ENCODE measurements at regions not wholly inside any gene's neighbourhood (a gene's known extent, or its start where the extent isn't known, plus 50 kb on each side); places are given as distances from the start of the nearest gene placed in this dataset.

- H3K9me3 ChIP-seq (ENCODE audit: control insufficient read depth in 2 of 3, insufficient read depth in 1 of 3, low read length in 3 of 3) = no peaks in the 10 kb centered on the region
- H3K36me3 ChIP-seq (ENCODE audit: control insufficient read depth in 2 of 3, insufficient read depth in 3 of 3, low read length in 3 of 3) = no peaks in the 10 kb centered on the region
- H3K27ac ChIP-seq (ENCODE audit: low read depth in 2 of 2, low read length in 2 of 2) = no peak overlapping the region
- H3K27me3 ChIP-seq (ENCODE audit: control insufficient read depth, insufficient read depth, low read length) = no peaks in the 10 kb centered on the region
- DNase-seq = peak in 1 of 5 donors; percentile 51
- no peak overlapping the region for H3K4me3 ChIP-seq (ENCODE audit: low read length in 3 of 3)
- H3K9ac ChIP-seq (ENCODE audit: low read length in 3 of 3) = no peak overlapping the region
- TF ChIP-seq, protein P1, sequence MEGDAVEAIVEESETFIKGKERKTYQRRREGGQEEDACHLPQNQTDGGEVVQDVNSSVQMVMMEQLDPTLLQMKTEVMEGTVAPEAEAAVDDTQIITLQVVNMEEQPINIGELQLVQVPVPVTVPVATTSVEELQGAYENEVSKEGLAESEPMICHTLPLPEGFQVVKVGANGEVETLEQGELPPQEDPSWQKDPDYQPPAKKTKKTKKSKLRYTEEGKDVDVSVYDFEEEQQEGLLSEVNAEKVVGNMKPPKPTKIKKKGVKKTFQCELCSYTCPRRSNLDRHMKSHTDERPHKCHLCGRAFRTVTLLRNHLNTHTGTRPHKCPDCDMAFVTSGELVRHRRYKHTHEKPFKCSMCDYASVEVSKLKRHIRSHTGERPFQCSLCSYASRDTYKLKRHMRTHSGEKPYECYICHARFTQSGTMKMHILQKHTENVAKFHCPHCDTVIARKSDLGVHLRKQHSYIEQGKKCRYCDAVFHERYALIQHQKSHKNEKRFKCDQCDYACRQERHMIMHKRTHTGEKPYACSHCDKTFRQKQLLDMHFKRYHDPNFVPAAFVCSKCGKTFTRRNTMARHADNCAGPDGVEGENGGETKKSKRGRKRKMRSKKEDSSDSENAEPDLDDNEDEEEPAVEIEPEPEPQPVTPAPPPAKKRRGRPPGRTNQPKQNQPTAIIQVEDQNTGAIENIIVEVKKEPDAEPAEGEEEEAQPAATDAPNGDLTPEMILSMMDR (IDR thresholded peaks at IDR 0.05; ENCODE audit: borderline replicate concordance, extremely low read depth, insufficient read depth) = no peak
- intact Hi-C loops (cut with DNase I) = no loop called here
- FAIRE-seq = no peak
- no peaks in the 10 kb centered on the region for H3K4me1 ChIP-seq (ENCODE audit: control insufficient read depth in 2 of 3, insufficient read depth in 2 of 3, low read depth in 1 of 3, low read length in 3 of 3)
These were observed 122.3 kb downstream of the SPATA19 start for GRCh38 chr11:133723056-133723455.

GRCh38 chr11:133720951-133721350 is 124.4 kb downstream of the SPATA19 start:
- H3K4me3 ChIP-seq (ENCODE audit: low read length in 3 of 3) = no peak overlapping the region
- no peak for FAIRE-seq

GRCh38 chr11:133719532-133720235 is 125.6 kb downstream of the SPATA19 start:
- TF ChIP-seq, protein P1 (IDR thresholded peaks at IDR 0.05; ENCODE audit: borderline replicate concordance, extremely low read depth, insufficient read depth) = no peak
- H3K9ac ChIP-seq (ENCODE audit: low read length in 3 of 3) = no peak overlapping the region
- intact Hi-C loops (cut with DNase I) = no loop called here
- no peak overlapping the region for H3K4me3 ChIP-seq (ENCODE audit: low read length in 3 of 3)
- no peaks in the 10 kb centered on the region for H3K9me3 ChIP-seq (ENCODE audit: control insufficient read depth in 2 of 3, insufficient read depth in 1 of 3, low read length in 3 of 3)
- FAIRE-seq (no peak), DNase-seq (no peak)
- H3K36me3 ChIP-seq (ENCODE audit: control insufficient read depth in 2 of 3, insufficient read depth in 3 of 3, low read length in 3 of 3) = no peaks in the 10 kb centered on the region
- H3K4me1 ChIP-seq (ENCODE audit: control insufficient read depth in 2 of 3, insufficient read depth in 2 of 3, low read depth in 1 of 3, low read length in 3 of 3) = no peaks in the 10 kb centered on the region
- H3K27me3 ChIP-seq (ENCODE audit: control insufficient read depth, insufficient read depth, low read length) = no peaks in the 10 kb centered on the region
- H3K27ac ChIP-seq (ENCODE audit: low read depth in 2 of 2, low read length in 2 of 2) = no peak overlapping the region

More at GRCh38 chr11:133720951-133721350, 124.4 kb downstream of the SPATA19 start:
- H3K27ac ChIP-seq (ENCODE audit: low read depth in 2 of 2, low read length in 2 of 2) = no peak overlapping the region
- H3K27me3 ChIP-seq (ENCODE audit: control insufficient read depth, insufficient read depth, low read length) = no peaks in the 10 kb centered on the region
- TF ChIP-seq, protein P1 (IDR thresholded peaks at IDR 0.05; ENCODE audit: borderline replicate concordance, extremely low read depth, insufficient read depth) = no peak
- no peak overlapping the region for H3K9ac ChIP-seq (ENCODE audit: low read length in 3 of 3)
- H3K9me3 ChIP-seq (ENCODE audit: control insufficient read depth in 2 of 3, insufficient read depth in 1 of 3, low read length in 3 of 3) = no peaks in the 10 kb centered on the region
- H3K36me3 ChIP-seq (ENCODE audit: control insufficient read depth in 2 of 3, insufficient read depth in 3 of 3, low read length in 3 of 3) = no peaks in the 10 kb centered on the region
- intact Hi-C loops (cut with DNase I) = no loop called here
- no peak for DNase-seq
- no peaks in the 10 kb centered on the region for H3K4me1 ChIP-seq (ENCODE audit: control insufficient read depth in 2 of 3, insufficient read depth in 2 of 3, low read depth in 1 of 3, low read length in 3 of 3)

- Histone ChIP-seq H3K27ac (ENCODE audit: low read depth in 2 of 2, low read length in 2 of 2) (no peak overlapping the region), H3K36me3 (ENCODE audit: control insufficient read depth in 2 of 3, insufficient read depth in 3 of 3, low read length in 3 of 3) (no peaks in the 10 kb centered on the region), H3K4me3 (ENCODE audit: low read length in 3 of 3) (no peak overlapping the region), H3K27me3 (ENCODE audit: control insufficient read depth, insufficient read depth, low read length) (no peaks in the 10 kb centered on the region), H3K9ac (ENCODE audit: low read length in 3 of 3) (no peak overlapping the region), H3K9me3 (ENCODE audit: control insufficient read depth in 2 of 3, insufficient read depth in 1 of 3, low read length in 3 of 3) (no peaks in the 10 kb centered on the region), H3K4me1 (ENCODE audit: control insufficient read depth in 2 of 3, insufficient read depth in 2 of 3, low read depth in 1 of 3, low read length in 3 of 3) (no peaks in the 10 kb centered on the region)
- intact Hi-C loops (cut with DNase I) = no loop called here
- TF ChIP-seq, protein P1 (IDR thresholded peaks at IDR 0.05; ENCODE audit: borderline replicate concordance, extremely low read depth, insufficient read depth) = no peak
- FAIRE-seq (no peak), DNase-seq (no peak)
These were observed 126.5 kb downstream of the SPATA19 start for GRCh38 chr11:133718831-133719230.
